Ishikawa (cell line): ENCODE measurements at regions not wholly inside any gene's neighbourhood (a gene's known extent, or its start where the extent isn't known, plus 50 kb on each side); places are given as distances from the start of the nearest gene placed in this dataset.

Source experiments
- CEBPB ChIP-seq: IDR thresholded peaks from 2 replicates; pipeline ENCODE4 v1.6.1; 2012
- CREB1 ChIP-seq: IDR thresholded peaks from 2 replicates; pipeline ENCODE4 v1.6.1; 2012; ENCODE audit warnings: low read depth
- EGR1 ChIP-seq: IDR thresholded peaks from 2 replicates; pipeline ENCODE4 v1.6.1; 2012
- EP300 ChIP-seq: IDR thresholded peaks from 2 replicates; pipeline ENCODE4 v1.6.1; 2012; ENCODE audit warnings: borderline replicate concordance
- MAX ChIP-seq: IDR thresholded peaks from 2 replicates; pipeline ENCODE4 v1.6.1; 2012
- RAD21 ChIP-seq: IDR thresholded peaks from 2 replicates; pipeline ENCODE4 v1.6.1; 2012; ENCODE audit warnings: low read depth
- TAF1 ChIP-seq: IDR thresholded peaks from 2 replicates; pipeline ENCODE4 v1.6.1; 2012; ENCODE audit warnings: low read depth, mild to moderate bottlenecking
- YY1 ChIP-seq: IDR thresholded peaks from 2 replicates; pipeline ENCODE4 v1.6.1; 2012; ENCODE audit warnings: low read depth
- TF ChIP-seq, protein P1 (sequence below): IDR thresholded peaks from 2 replicates; pipeline ENCODE4 v1.6.1; 2012; ENCODE audit warnings: low read depth, mild to moderate bottlenecking

DNA sequence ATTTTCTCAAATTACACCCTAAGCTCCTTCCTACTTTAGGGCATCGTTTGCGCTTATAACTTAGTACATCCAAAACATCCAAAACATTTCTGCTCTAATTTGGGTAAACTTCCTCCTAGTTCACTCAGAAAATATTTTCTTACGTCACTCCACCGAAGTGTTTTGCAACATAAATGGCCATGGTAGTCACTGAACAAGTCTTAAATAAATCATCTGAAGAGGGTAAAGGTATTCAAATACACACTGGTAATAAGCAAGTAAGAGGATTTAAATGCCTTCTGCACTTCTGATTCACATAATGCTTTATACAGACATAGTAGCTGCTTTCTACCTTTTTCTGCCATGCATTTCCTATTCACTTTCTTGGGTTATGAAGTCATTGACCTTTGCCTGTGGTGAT lies 991.9 kb downstream of the NLGN4X start:
- TF ChIP-seq EP300 (no peak), TAF1 (no peak), MAX (no peak), EGR1 (no peak), CEBPB (no peak), YY1 (no peak), RAD21 (no peak), CREB1 (no peak)
- TF ChIP-seq, protein P1, sequence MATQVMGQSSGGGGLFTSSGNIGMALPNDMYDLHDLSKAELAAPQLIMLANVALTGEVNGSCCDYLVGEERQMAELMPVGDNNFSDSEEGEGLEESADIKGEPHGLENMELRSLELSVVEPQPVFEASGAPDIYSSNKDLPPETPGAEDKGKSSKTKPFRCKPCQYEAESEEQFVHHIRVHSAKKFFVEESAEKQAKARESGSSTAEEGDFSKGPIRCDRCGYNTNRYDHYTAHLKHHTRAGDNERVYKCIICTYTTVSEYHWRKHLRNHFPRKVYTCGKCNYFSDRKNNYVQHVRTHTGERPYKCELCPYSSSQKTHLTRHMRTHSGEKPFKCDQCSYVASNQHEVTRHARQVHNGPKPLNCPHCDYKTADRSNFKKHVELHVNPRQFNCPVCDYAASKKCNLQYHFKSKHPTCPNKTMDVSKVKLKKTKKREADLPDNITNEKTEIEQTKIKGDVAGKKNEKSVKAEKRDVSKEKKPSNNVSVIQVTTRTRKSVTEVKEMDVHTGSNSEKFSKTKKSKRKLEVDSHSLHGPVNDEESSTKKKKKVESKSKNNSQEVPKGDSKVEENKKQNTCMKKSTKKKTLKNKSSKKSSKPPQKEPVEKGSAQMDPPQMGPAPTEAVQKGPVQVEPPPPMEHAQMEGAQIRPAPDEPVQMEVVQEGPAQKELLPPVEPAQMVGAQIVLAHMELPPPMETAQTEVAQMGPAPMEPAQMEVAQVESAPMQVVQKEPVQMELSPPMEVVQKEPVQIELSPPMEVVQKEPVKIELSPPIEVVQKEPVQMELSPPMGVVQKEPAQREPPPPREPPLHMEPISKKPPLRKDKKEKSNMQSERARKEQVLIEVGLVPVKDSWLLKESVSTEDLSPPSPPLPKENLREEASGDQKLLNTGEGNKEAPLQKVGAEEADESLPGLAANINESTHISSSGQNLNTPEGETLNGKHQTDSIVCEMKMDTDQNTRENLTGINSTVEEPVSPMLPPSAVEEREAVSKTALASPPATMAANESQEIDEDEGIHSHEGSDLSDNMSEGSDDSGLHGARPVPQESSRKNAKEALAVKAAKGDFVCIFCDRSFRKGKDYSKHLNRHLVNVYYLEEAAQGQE = no peak
